Keratinocyte (primary cell): ENCODE measurements at regions not wholly inside any gene's neighbourhood (a gene's known extent, or its start where the extent isn't known, plus 50 kb on each side); places are given as distances from the start of the nearest gene placed in this dataset.

Source experiments
- DNase-seq: peaks from one replicate; pipeline ENCODE4 v3.0.0-alpha.2; 2011; ENCODE audit warnings: low read depth, missing footprints, low spot score
- FAIRE-seq: peaks from 2 replicates; lab custom pipeline; 2011; peaks lifted over from hg19 to GRCh38; lab: Jason Lieb, UNC
- H2AFZ ChIP-seq: 2 replicates; pipeline ENCODE4 v1.6.0; 2012; ENCODE audit warnings: low read length, control low read depth, inconsistent platforms; ENCODE audit not compliant: control insufficient read depth
- H3K27ac ChIP-seq: 2 replicates; pipeline ENCODE4 v1.5.1; 2011; ENCODE audit warnings: low read length; ENCODE audit not compliant: control insufficient read depth, insufficient read depth
- H3K27me3 ChIP-seq: 3 replicates; pipeline ENCODE4 v1.6.0; 2011; ENCODE audit warnings: low read length; ENCODE audit not compliant: control insufficient read depth, insufficient read depth; ENCODE audit errors: extremely low read depth
- H3K36me3 ChIP-seq, 2 experiments: 2 replicates in 1 of 2; 3 replicates in 1 of 2; pipeline ENCODE4 v1.5.1; 2011; ENCODE audit warnings: low read length in 2 of 2, mild to moderate bottlenecking in 1 of 2; ENCODE audit not compliant: control insufficient read depth in 2 of 2, insufficient read depth in 2 of 2; ENCODE audit errors: extremely low read depth in 1 of 2
- H3K4me1 ChIP-seq: 3 replicates; pipeline ENCODE4 v1.5.1; 2011; ENCODE audit warnings: low read length; ENCODE audit not compliant: control insufficient read depth, insufficient read depth; ENCODE audit errors: extremely low read depth
- H3K4me2 ChIP-seq: 3 replicates; pipeline ENCODE4 v1.6.0; 2011; ENCODE audit warnings: low read depth, low read length; ENCODE audit not compliant: control insufficient read depth, insufficient read depth; ENCODE audit errors: extremely low read depth
- H3K4me3 ChIP-seq, 3 experiments: fragments of 200-600 bp in 1 of 3; sonication (generic) in 1 of 3; 2 replicates in 2 of 3; 3 replicates in 1 of 3; pipeline ENCODE4 v1.5.1; 2011 to 2016; ENCODE audit warnings: low read length in 3 of 3, mild to moderate bottlenecking in 3 of 3, control low read depth in 2 of 3, inconsistent platforms in 1 of 3, low read depth in 1 of 3, mixed read lengths in 1 of 3, mixed run types in 1 of 3, moderate library complexity in 1 of 3; ENCODE audit not compliant: control insufficient read depth in 2 of 3, insufficient read depth in 2 of 3; ENCODE audit errors: extremely low read depth in 1 of 3
- H3K79me2 ChIP-seq: 2 replicates; pipeline ENCODE4 v1.6.0; 2012; ENCODE audit warnings: low read length; ENCODE audit not compliant: control insufficient read depth, insufficient read depth
- H3K9ac ChIP-seq: 3 replicates; pipeline ENCODE4 v1.6.0; 2011; ENCODE audit warnings: low read length; ENCODE audit not compliant: control insufficient read depth, insufficient read depth; ENCODE audit errors: extremely low read depth
- H3K9me1 ChIP-seq: 3 replicates; pipeline ENCODE4 v1.6.0; 2011; ENCODE audit warnings: low read length; ENCODE audit not compliant: control insufficient read depth, insufficient read depth; ENCODE audit errors: extremely low read depth
- H3K9me3 ChIP-seq: 2 replicates; pipeline ENCODE4 v1.5.1; 2012; ENCODE audit warnings: low read depth, low read length; ENCODE audit not compliant: control insufficient read depth
- H4K20me1 ChIP-seq: 3 replicates; pipeline ENCODE4 v1.6.0; 2011; ENCODE audit warnings: low read length; ENCODE audit not compliant: control insufficient read depth, insufficient read depth; ENCODE audit errors: extremely low read depth
- EZH2 ChIP-seq: IDR thresholded peaks from one replicate; pipeline ENCODE4 v1.6.1; 2012; ENCODE audit warnings: inconsistent platforms, mild to moderate bottlenecking, low read length, moderate library complexity
- dilution Hi-C: fragments of 300-500 bp; cut with MboI; formaldehyde crosslinking; loops from one replicate; pipeline ENCODE4 v1.7.0; 2020; ENCODE audit warnings: low sequenced_read_pairs; ENCODE audit not compliant: extremely low pct_ligation_motif_present
- TF ChIP-seq, protein P1 (sequence below), 3 experiments: IDR thresholded peaks in 1 of 3; conservative IDR thresholded peaks in 1 of 3; optimal IDR thresholded peaks in 1 of 3; 2 replicates in 2 of 3; 3 replicates in 1 of 3; pipeline versions ENCODE3 to v1.5.1; 2011; ENCODE audit warnings: low read length in 3 of 3, mild to moderate bottlenecking in 3 of 3, moderate library complexity in 2 of 3, control low read depth in 1 of 3, inconsistent platforms in 1 of 3; ENCODE audit not compliant: insufficient read depth in 2 of 3; ENCODE audit errors: extremely low read depth in 1 of 3

GRCh38 chr3:124318656-124319055 lies 326.7 kb upstream of the ROPN1 start:
- dilution Hi-C loops: no loop called here
- Histone ChIP-seq H3K27ac (no peak overlapping the region), H2AFZ (no peak overlapping the region), H3K9ac (no peak overlapping the region), H3K4me2 (no peak overlapping the region), H3K4me3 (no peak overlapping the region), H3K36me3 (no peaks in the 10 kb centered on the region), H3K9me3 (no peaks in the 10 kb centered on the region), H3K27me3 (no peaks in the 10 kb centered on the region), H3K79me2 (no peaks in the 10 kb centered on the region), H3K4me1 (no peaks in the 10 kb centered on the region), H3K9me1 (no peaks in the 10 kb centered on the region), H4K20me1 (no peaks in the 10 kb centered on the region)
- DNase-seq (no peak), FAIRE-seq (no peak)
- TF ChIP-seq, protein P1, sequence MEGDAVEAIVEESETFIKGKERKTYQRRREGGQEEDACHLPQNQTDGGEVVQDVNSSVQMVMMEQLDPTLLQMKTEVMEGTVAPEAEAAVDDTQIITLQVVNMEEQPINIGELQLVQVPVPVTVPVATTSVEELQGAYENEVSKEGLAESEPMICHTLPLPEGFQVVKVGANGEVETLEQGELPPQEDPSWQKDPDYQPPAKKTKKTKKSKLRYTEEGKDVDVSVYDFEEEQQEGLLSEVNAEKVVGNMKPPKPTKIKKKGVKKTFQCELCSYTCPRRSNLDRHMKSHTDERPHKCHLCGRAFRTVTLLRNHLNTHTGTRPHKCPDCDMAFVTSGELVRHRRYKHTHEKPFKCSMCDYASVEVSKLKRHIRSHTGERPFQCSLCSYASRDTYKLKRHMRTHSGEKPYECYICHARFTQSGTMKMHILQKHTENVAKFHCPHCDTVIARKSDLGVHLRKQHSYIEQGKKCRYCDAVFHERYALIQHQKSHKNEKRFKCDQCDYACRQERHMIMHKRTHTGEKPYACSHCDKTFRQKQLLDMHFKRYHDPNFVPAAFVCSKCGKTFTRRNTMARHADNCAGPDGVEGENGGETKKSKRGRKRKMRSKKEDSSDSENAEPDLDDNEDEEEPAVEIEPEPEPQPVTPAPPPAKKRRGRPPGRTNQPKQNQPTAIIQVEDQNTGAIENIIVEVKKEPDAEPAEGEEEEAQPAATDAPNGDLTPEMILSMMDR (optimal IDR thresholded peaks at IDR 0.05 in 1 of 3, IDR thresholded peaks at IDR 0.05 in 1 of 3, conservative IDR thresholded peaks at IDR 0.05 in 1 of 3; ENCODE audit: extremely low read depth in 1 of 3, insufficient read depth in 2 of 3, low read length in 3 of 3): no peak
- TF ChIP-seq EZH2: no peak

DNA sequence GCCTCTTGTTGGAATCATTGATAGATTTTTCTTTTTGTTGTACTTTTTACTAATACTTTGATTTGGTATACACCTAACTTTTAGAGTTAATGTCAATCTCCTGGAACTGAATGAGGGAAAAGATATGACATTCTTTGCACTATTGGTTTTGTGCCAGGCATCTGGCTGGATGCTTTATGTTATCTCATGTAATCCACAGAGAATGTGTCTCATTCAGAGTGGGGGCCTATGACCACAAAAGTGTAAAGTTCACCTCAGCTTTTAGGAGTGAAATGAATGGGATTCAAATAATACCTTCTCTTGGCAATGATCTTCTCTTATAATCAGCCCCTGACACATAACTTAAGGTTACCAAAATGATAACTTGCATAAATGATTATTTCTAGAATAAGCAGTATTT lies 329.1 kb upstream of the ROPN1 start:
- no peaks in the 10 kb centered on the region for H3K36me3 ChIP-seq
- dilution Hi-C loops: no loop called here

More for the DNA sequence above, 329.1 kb upstream of the ROPN1 start:
- Histone ChIP-seq H3K79me2 (no peaks in the 10 kb centered on the region), H2AFZ (no peak overlapping the region), H3K27ac (no peak overlapping the region), H4K20me1 (no peaks in the 10 kb centered on the region), H3K4me2 (no peak overlapping the region), H3K4me1 (no peaks in the 10 kb centered on the region), H3K9me3 (no peaks in the 10 kb centered on the region), H3K9me1 (no peaks in the 10 kb centered on the region), H3K27me3 (no peaks in the 10 kb centered on the region), H3K4me3 (no peak overlapping the region), H3K9ac (no peak overlapping the region)
- FAIRE-seq (no peak), DNase-seq (no peak)
- TF ChIP-seq EZH2: no peak
- TF ChIP-seq, protein P1 (optimal IDR thresholded peaks at IDR 0.05 in 1 of 3, IDR thresholded peaks at IDR 0.05 in 1 of 3, conservative IDR thresholded peaks at IDR 0.05 in 1 of 3; ENCODE audit: extremely low read depth in 1 of 3, insufficient read depth in 2 of 3, low read length in 3 of 3): no peak
